ENCODE measurements at regions not wholly inside any gene's neighbourhood (a gene's known extent, or its start where the extent isn't known, plus 50 kb on each side); places are given as distances from the start of the nearest gene placed in this dataset.

GRCh38 chr1:191609305-191609704 lies 549.0 kb upstream of the RGS18 start:
- ATAC-seq, result no peak
- intact Hi-C loops (cut with DNase I), result no loop called here

GRCh38 chr1:191615101-191615821 lies 543.0 kb upstream of the RGS18 start:
- H3K36me3 ChIP-seq (ENCODE audit: insufficient read depth in 1 of 2, low read depth in 1 of 2), result no peaks in the 10 kb centered on the region
- intact Hi-C loops (cut with DNase I), result loop anchor here in 1 of 2 donors (5.0 kb wide), 1 partner anchor 378 kb away; no protein-coding TSS in a partner anchor
- no peak overlapping the region for H3K4me3 ChIP-seq
- 32 to 45% (median 33%) methylated on average over 4 of the region's 4 CpGs for WGBS, 3 donors
- TF ChIP-seq CTCF (IDR thresholded peaks at IDR 0.05), result no peak
- H3K4me1 ChIP-seq, result no peaks in the 10 kb centered on the region
- no peaks in the 10 kb centered on the region for H3K27me3 ChIP-seq (ENCODE audit: insufficient read depth in 3 of 3, low read length in 2 of 3)
- no peak overlapping the region for H3K27ac ChIP-seq
- no peak for ATAC-seq
- DNase-seq, result no peak
- no peaks in the 10 kb centered on the region for H3K9me3 ChIP-seq

More at GRCh38 chr1:191609305-191609704, 549.0 kb upstream of the RGS18 start:
- no peaks in the 10 kb centered on the region for H3K4me1 ChIP-seq
- DNase-seq, result no peak
- no peak for TF ChIP-seq CTCF (IDR thresholded peaks at IDR 0.05)
- no peak overlapping the region for H3K4me3 ChIP-seq
- H3K27ac ChIP-seq, result no peak overlapping the region
- H3K27me3 ChIP-seq (ENCODE audit: insufficient read depth in 3 of 3, low read length in 2 of 3), result no peaks in the 10 kb centered on the region
- H3K36me3 ChIP-seq (ENCODE audit: insufficient read depth in 1 of 2, low read depth in 1 of 2), result no peaks in the 10 kb centered on the region
- H3K9me3 ChIP-seq, result no peaks in the 10 kb centered on the region

DNA sequence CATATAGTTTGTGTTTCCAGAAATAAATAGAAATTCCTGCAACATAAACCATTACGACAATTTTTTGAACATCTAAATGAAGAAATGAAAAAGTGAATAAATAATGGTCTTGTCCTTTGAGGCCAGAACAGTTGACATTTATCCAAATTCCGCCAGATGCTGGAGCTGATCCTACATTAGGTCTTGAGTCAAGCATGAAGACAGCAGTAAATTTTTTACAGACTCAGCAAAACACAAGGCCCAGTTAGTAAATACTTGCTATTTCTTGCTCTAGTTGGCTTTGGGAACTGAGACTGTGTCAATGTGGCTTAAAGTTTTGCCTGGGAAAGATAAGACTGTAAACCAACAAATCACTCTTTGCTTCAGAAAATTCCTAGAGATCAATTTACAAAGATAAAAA lies 540.1 kb upstream of the RGS18 start:
- DNase-seq (no peak), ATAC-seq (no peak)
- Histone ChIP-seq H3K27ac (no peak overlapping the region), H3K4me3 (no peak overlapping the region), H3K27me3 (ENCODE audit: insufficient read depth in 3 of 3, low read length in 2 of 3) (no peaks in the 10 kb centered on the region), H3K9me3 (no peaks in the 10 kb centered on the region), H3K36me3 (ENCODE audit: insufficient read depth in 1 of 2, low read depth in 1 of 2) (no peaks in the 10 kb centered on the region), H3K4me1 (no peaks in the 10 kb centered on the region)
- intact Hi-C loops (cut with DNase I), result loop anchor here in 1 of 2 donors (5.0 kb wide), 1 partner anchor 381 kb away; no protein-coding TSS in a partner anchor
- 22 to 46% (median 25%) methylated on average over 2 of the region's 2 CpGs for WGBS, 3 donors
- TF ChIP-seq CTCF (IDR thresholded peaks at IDR 0.05), result no peak

DNA sequence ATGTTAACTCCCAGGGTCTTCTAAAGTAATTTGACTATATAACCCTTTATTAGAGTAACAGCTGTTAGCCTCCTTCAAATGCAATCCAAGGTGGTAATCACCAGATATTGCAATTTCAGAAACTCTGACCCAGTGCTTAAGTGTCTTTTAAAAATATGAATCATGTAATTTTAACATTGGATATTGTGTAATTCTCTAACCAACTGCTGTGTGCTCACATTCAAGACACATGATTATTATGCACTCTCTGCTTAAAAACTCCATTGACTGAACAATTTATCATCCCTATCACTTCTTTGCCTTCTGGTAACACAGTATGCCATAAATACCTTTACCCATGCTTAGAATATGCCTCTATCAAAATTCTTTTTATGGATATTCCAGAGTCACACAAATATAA lies 537.4 kb upstream of the RGS18 start:
- no peak overlapping the region for H3K4me3 ChIP-seq
- ATAC-seq, result no peak
- no peak for TF ChIP-seq CTCF (IDR thresholded peaks at IDR 0.05)
- H3K9me3 ChIP-seq, result no peaks in the 10 kb centered on the region
- no peak overlapping the region for H3K27ac ChIP-seq
- no peaks in the 10 kb centered on the region for H3K36me3 ChIP-seq (ENCODE audit: insufficient read depth in 1 of 2, low read depth in 1 of 2)
- no peaks in the 10 kb centered on the region for H3K27me3 ChIP-seq (ENCODE audit: insufficient read depth in 3 of 3, low read length in 2 of 3)
- H3K4me1 ChIP-seq, result no peaks in the 10 kb centered on the region
- intact Hi-C loops (cut with DNase I), result no loop called here
- no peak for DNase-seq

DNA sequence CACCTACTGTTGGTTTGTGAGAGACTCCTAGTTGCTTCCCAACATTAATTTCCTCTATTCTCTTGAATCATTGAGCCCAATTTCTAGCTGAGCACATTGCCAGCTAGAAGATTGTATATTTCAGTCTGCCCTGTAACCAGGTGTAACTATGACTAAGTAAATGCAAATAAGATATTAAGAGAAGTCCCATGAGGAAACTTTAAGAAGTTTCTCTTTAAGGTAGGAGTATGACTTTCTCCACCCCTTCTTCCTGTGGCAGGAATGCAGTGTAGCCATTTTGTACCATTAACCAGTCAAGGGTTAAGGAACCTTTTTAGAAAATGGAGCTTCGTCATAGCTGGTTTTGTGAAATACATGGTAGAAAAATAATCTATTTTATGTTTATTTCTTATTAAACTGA lies 534.2 kb upstream of the RGS18 start:
- H3K4me3 ChIP-seq, result no peak overlapping the region
- intact Hi-C loops (cut with DNase I), result no loop called here
- no peak for TF ChIP-seq CTCF (IDR thresholded peaks at IDR 0.05)
- no peak overlapping the region for H3K27ac ChIP-seq
- H3K36me3 ChIP-seq (ENCODE audit: insufficient read depth in 1 of 2, low read depth in 1 of 2), result no peaks in the 10 kb centered on the region
- H3K27me3 ChIP-seq (ENCODE audit: insufficient read depth in 3 of 3, low read length in 2 of 3), result no peaks in the 10 kb centered on the region
- H3K4me1 ChIP-seq, result no peaks in the 10 kb centered on the region
- H3K9me3 ChIP-seq, result no peaks in the 10 kb centered on the region
- ATAC-seq, result no peak
- WGBS, 3 donors, result 88 to 92% (median 91%) methylated on average over 1 of the region's 1 CpG
- no peak for DNase-seq

All from psoas muscle (tissue), 7 donors.